ENCODE measurements at regions not wholly inside any gene's neighbourhood (a gene's known extent, or its start where the extent isn't known, plus 50 kb on each side); places are given as distances from the start of the nearest gene placed in this dataset.
"Not testable (repeated sequence)": the region's sequence is repeated elsewhere in the genome, so short reads cannot be mapped to it uniquely, and the experiment has no call there.

- H3K27me3 ChIP-seq, result no peaks in the 10 kb centered on the region
- TF ChIP-seq, protein P1, sequence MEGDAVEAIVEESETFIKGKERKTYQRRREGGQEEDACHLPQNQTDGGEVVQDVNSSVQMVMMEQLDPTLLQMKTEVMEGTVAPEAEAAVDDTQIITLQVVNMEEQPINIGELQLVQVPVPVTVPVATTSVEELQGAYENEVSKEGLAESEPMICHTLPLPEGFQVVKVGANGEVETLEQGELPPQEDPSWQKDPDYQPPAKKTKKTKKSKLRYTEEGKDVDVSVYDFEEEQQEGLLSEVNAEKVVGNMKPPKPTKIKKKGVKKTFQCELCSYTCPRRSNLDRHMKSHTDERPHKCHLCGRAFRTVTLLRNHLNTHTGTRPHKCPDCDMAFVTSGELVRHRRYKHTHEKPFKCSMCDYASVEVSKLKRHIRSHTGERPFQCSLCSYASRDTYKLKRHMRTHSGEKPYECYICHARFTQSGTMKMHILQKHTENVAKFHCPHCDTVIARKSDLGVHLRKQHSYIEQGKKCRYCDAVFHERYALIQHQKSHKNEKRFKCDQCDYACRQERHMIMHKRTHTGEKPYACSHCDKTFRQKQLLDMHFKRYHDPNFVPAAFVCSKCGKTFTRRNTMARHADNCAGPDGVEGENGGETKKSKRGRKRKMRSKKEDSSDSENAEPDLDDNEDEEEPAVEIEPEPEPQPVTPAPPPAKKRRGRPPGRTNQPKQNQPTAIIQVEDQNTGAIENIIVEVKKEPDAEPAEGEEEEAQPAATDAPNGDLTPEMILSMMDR (IDR thresholded peaks at IDR 0.05; ENCODE audit: low read depth, low read length), result peak; percentile 29; the same call in 1 of the 2 replicates
- H3K9me3 ChIP-seq, result no peaks in the 10 kb centered on the region
- no peak for DNase-seq
- no peaks in the 10 kb centered on the region for H3K36me3 ChIP-seq
- 0 out of 2 replicates have a peak, but pooled peaks cover 3% of the 10 kb centered on the region for H3K4me1 ChIP-seq
- H3K4me3 ChIP-seq (ENCODE audit: low read depth, low read length), result no peak overlapping the region
These were observed 51.8 kb upstream of the CHST3 start for GRCh38 chr10:71912431-71912830.

GRCh38 chr10:71911296-71911953 lies 52.8 kb upstream of the CHST3 start:
- no peaks in the 10 kb centered on the region for H3K27me3 ChIP-seq
- DNase-seq, result no peak
- H3K4me1 ChIP-seq, result 0 out of 2 replicates have a peak, but pooled peaks cover 3% of the 10 kb centered on the region
- no peak overlapping the region for H3K4me3 ChIP-seq (ENCODE audit: low read depth, low read length)
- TF ChIP-seq, protein P1 (IDR thresholded peaks at IDR 0.05; ENCODE audit: low read depth, low read length), result no peak
- no peaks in the 10 kb centered on the region for H3K9me3 ChIP-seq
- H3K36me3 ChIP-seq, result no peaks in the 10 kb centered on the region

GRCh38 chr10:71909399-71910083 lies 54.7 kb upstream of the CHST3 start:
- H3K27me3 ChIP-seq, result no peaks in the 10 kb centered on the region
- no peak overlapping the region for H3K4me3 ChIP-seq (ENCODE audit: low read depth, low read length)
- H3K36me3 ChIP-seq, result no peaks in the 10 kb centered on the region
- no peak for DNase-seq
- no peaks in the 10 kb centered on the region for H3K9me3 ChIP-seq
- TF ChIP-seq, protein P1 (IDR thresholded peaks at IDR 0.05; ENCODE audit: low read depth, low read length), result no peak
- 0 out of 2 replicates have a peak, but pooled peaks cover 3% of the 10 kb centered on the region for H3K4me1 ChIP-seq

- Histone ChIP-seq H3K9me3 (no peaks in the 10 kb centered on the region), H3K36me3 (no peaks in the 10 kb centered on the region), H3K4me3 (ENCODE audit: low read depth, low read length) (no peak overlapping the region), H3K27me3 (no peaks in the 10 kb centered on the region), H3K4me1 (0 out of 2 replicates have a peak, but pooled peaks cover 3% of the 10 kb centered on the region)
- no peak for DNase-seq
- TF ChIP-seq, protein P1 (IDR thresholded peaks at IDR 0.05; ENCODE audit: low read depth, low read length), result no peak
These were observed 55.2 kb upstream of the CHST3 start for GRCh38 chr10:71908998-71909397.

GRCh38 chr10:71905164-71905563 lies 54.1 kb upstream of the PSAP start:
- TF ChIP-seq, protein P1 (IDR thresholded peaks at IDR 0.05; ENCODE audit: low read depth, low read length), result no peak
- H3K9me3 ChIP-seq, result no peaks in the 10 kb centered on the region
- H3K27me3 ChIP-seq, result no peaks in the 10 kb centered on the region
- DNase-seq, result no peak
- no peaks in the 10 kb centered on the region for H3K4me1 ChIP-seq
- no peaks in the 10 kb centered on the region for H3K36me3 ChIP-seq
- H3K4me3 ChIP-seq (ENCODE audit: low read depth, low read length), result no peak overlapping the region

DNA sequence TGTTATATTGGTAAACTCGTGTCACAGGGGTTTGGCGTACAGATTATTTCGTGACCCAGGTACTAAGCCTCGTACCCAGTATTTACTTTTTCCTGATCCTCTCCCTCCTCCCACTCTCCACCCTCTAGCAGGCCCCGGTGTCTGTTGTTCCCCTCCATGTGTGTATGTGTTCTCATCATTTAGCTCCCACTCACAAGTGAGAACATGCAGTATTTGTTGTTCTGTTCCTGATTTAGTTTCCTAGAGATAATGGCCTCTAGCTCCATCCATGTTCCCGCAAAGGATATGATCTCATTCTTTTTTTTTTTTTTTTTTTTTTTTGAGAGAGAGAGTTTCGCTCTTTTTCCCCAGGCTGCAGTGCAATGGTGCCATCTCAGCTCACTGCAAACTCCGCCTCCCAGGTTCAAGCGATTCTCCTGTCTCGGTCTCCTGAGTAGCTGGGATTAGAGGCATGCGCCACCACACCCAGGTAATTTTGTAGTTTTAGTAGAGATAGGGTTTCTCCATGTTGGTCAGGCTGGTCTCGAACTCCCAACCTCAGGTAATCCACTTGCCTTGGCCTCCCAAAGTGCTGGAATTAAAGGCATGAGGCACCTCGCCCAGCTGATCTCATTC lies 52.7 kb upstream of the PSAP start:
- not testable (repeated sequence) for H3K4me3 ChIP-seq (ENCODE audit: low read depth, low read length); H3K4me1 ChIP-seq; H3K9me3 ChIP-seq; H3K36me3 ChIP-seq; DNase-seq; H3K27me3 ChIP-seq
